ENCODE measurements at regions not wholly inside any gene's neighbourhood (a gene's known extent, or its start where the extent isn't known, plus 50 kb on each side); places are given as distances from the start of the nearest gene placed in this dataset.

- TF ChIP-seq EGR1 (IDR thresholded peaks at IDR 0.05) = no peak
- TF ChIP-seq TAF1 (IDR thresholded peaks at IDR 0.05; ENCODE audit: low read depth) = no peak
- TF ChIP-seq, protein P1, sequence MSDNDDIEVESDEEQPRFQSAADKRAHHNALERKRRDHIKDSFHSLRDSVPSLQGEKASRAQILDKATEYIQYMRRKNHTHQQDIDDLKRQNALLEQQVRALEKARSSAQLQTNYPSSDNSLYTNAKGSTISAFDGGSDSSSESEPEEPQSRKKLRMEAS (IDR thresholded peaks at IDR 0.05) = no peak
- TF ChIP-seq NFIC (IDR thresholded peaks at IDR 0.05) = no peak
- TF ChIP-seq CREB1 (IDR thresholded peaks at IDR 0.05; ENCODE audit: low read depth) = no peak
- TF ChIP-seq REST (IDR thresholded peaks at IDR 0.05; ENCODE audit: low read depth) = no peak
- no peak for TF ChIP-seq TEAD4 (IDR thresholded peaks at IDR 0.05)
Observed at GRCh38 chr9:90259311-90260246, 383.0 kb downstream of the DIRAS2 start.
